ENCODE measurements at regions not wholly inside any gene's neighbourhood (a gene's known extent, or its start where the extent isn't known, plus 50 kb on each side); places are given as distances from the start of the nearest gene placed in this dataset.

- DNase-seq: no peak
These were observed 53.8 kb upstream of the RANBP3L start for GRCh38 chr5:36355516-36355915.

DNA sequence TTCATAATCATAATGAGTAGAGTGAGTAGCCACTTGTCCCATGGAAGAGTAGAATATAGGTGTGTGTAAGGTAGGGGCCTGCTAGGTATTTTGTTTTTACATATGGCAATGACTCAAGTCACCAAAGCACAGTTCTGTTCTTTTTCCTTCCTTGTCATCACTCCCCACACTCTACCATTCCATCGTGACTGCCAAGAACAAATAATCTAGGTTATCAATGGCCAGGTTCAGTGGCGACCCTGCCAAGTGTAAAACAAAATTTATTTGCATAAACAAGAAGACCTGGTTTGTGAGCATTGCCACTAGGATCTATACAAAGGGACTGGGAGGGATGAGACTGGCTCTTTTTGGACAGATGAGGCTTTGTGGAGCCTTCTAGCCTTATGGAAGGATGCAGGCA is 55.2 kb upstream of the RANBP3L start:
- no peak for DNase-seq

GRCh38 chr5:36357391-36357975 is 55.8 kb upstream of the RANBP3L start:
- no peak for DNase-seq

DNA sequence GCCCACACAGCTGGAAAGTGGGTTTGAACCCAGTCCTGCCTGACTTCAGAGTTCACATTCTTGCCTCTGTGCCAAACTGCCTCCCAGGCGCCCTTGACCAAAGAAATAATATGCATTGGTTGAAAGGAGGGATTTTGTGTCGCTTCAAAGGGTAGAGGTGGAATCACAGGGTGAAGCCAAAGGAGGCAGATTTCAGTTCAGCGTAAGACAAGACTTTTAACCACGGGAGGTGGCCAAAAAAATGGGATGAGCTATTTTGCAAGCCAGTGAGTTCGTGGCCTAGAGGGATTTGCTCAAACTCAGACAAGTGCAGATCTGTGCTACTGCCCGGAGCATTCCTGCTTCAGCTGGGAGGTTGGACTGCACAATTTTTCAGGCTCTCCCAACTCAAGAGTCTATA is 57.6 kb upstream of the RANBP3L start:
- DNase-seq: no peak

DNA sequence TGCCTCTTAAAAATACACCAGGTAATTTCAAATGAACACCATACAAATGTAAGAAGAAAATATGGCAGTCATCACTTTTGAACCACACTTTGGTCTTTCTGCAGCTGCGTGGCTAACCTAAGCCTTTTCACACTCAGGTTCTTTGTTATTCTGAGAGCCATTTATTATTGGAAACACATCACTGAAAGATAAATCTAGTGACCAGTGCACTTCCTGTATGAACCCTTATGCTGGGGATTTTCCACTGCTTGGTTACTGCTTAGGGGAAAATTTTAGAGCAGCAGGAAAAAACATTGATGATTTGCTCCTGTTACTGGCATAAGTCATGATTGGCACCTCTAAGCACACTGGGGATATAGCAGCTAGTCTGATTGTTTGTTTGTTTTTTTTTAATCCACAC is 58.6 kb upstream of the RANBP3L start:
- no peak for DNase-seq

DNA sequence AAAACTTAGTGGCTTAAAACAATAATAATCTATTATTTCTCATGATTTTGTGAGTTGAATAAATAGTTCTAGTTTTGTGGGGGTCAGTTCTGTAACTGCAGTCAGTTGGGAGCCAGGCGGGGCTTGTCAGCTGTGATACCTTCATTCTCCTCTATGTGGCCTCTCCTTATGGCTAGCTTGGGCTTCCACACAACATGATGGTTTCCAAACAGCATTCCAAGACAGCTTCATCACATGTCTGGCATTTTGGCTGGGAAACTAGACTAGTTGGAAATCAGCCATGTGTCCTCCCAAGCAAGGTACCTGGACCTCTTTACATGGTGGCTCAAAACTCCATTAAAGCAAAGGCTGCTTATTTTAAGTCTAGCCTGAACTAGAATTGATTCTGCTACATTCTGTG is 61.4 kb upstream of the RANBP3L start:
- DNase-seq: no peak

DNA sequence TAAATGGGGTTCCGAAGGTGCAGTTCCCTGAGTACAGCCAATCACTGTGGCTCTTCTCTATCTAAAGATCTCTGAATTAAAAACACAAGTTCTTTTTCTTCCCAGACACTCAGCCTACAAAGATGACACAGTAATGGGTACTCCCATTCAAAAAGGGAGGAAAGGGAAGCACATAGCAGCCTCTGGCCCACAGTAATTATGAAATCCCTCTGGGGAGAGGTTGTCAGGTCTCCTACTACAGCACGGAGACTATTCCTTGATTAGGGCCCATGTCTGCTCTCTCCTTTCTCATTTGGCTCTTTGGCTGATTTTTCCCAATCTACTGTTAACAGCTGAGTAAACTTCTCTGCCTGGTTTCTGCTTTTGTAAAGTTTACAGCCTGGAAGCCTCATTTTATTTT is 62.0 kb upstream of the RANBP3L start:
- DNase-seq: no peak

GRCh38 chr5:36364473-36364872 is 62.8 kb upstream of the RANBP3L start:
- DNase-seq: no peak

- no peak for DNase-seq
These were observed 64.2 kb upstream of the RANBP3L start for GRCh38 chr5:36365896-36366295.

DNA sequence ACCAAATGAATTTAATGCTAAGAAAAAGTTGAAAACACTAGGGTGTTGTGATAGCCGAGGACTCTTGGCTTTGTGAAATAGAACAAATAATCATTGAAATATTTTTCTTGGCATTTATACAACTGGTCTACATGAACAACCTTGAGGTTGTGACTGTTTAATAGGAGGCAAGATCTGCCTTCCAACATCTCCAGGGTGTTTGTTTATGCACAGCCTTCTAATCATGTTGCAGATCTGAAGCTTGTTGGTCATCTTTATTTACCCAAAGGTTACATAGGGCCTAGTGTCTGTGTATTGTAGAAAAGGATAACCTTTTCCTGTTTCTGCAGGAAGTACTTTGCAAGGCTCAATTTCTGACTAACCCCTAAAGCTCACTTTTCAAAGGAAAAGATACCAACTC is 65.2 kb upstream of the RANBP3L start:
- no peak for DNase-seq

GRCh38 chr5:36367524-36367923 is 65.8 kb upstream of the RANBP3L start:
- no peak for DNase-seq

GRCh38 chr5:36369219-36369690 is 67.6 kb upstream of the RANBP3L start:
- DNase-seq: no peak

- no peak for DNase-seq
These were observed 68.4 kb upstream of the RANBP3L start for GRCh38 chr5:36370073-36370472.

GRCh38 chr5:36371366-36371765 is 69.7 kb upstream of the RANBP3L start:
- no peak for DNase-seq

DNA sequence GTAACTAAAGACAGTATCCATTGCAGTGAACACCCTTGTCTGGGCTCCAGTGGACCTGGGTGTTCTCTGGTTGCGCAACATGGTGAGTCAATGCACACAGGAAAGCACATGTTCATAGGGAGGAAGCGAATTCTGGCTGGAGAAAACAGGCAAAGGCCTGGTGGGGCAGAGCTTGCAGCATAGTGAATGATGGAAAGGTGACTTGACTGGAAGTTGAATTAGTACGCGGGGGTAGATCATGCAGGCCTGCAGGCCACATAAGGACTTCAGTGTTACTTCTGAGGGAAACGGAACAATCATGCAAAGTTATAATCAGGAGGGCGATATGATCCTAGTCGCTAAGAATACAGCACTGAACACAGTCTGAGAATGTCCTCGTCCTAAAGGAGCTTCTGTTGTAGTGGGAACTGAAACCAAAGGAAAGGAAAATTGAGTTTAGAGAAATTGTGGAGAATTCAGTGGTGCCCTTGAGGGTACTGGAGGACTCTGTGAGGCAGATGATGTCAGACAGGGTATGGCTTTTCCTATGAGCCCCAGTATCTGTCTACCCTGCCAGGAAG is 71.9 kb upstream of the RANBP3L start:
- DNase-seq: no peak

DNA sequence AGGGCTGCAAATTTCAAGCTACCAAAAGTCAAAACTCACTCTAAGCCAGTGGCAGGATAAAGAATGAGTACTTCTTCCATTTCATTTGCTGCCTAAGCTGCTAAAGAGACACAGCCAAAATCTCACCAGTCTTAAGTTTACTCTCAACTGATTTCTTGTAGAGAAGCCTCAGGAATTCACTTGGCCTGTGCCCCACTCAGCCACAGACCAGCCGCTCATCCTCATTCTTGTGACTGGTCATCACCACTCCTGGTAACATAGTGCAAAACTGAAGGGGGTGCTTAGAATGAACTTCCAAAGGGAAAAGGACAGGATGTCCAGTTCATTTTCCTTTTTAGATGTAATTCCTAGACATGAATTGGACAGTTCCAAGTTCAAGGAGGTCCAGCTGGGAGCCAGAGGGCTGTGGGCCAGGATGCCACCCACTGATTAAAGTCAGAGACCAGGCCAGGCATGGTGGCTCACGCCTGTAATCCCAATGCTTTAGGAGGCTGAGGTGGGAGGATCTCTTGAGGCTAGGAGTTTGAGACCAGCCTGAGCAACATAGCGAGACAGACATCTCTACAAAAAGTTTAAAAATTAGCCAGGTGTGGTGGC is 72.7 kb upstream of the RANBP3L start:
- no peak for DNase-seq

- DNase-seq: no peak
These were observed 75.5 kb upstream of the RANBP3L start for GRCh38 chr5:36377192-36377591.

GRCh38 chr5:36378551-36378950 is 76.8 kb upstream of the RANBP3L start:
- no peak for DNase-seq

GRCh38 chr5:36382890-36383289 is 81.2 kb upstream of the RANBP3L start:
- no peak for DNase-seq

GRCh38 chr5:36383942-36384341 is 82.2 kb upstream of the RANBP3L start:
- no peak for DNase-seq

GRCh38 chr5:36384845-36385244 is 83.1 kb upstream of the RANBP3L start:
- no peak for DNase-seq

- no peak for DNase-seq
These were observed 83.8 kb upstream of the RANBP3L start for GRCh38 chr5:36385495-36385894.

DNA sequence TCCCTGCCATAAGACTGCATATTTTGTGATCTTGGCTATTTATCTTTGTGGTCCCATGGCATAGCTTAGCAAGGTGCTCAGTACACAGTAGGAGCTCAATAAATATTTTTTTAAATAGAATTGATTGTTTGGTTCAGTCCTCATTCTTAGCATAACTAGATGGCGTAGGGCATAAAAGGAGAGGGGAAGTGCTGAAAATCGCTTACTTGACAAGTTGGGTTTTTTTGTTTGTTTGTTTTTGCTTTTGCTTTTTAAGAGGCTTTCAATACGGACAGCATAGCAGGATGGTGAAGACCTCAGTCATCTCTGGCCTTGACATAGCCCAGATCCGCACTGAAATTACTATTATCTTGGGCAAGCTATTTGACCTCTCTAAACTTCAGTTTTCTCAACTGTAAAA is 86.6 kb upstream of the RANBP3L start:
- no peak for DNase-seq

- no peak for DNase-seq
These were observed 87.5 kb upstream of the RANBP3L start for GRCh38 chr5:36389245-36389644.

DNA sequence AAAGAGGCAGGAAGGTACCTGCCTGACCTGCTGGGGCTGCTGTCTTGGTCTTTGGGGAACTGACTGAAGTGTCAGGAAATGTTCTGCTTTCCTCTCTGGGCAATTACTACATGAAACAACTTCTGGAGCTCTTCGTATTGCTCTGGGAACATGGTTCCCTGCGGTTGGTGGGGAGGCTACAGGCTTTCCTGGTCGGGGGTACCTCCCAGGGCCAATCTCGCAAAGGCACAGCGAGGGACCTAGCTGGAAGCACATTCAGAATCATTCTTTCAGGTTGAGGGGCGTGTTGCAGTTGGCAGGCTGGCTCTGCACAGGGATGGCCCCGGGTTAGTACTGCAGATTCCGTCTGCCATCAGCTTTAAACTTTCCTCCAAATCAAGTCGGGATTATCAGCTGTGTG is 88.9 kb upstream of the RANBP3L start:
- DNase-seq: no peak
